HepG2 (cell line): ENCODE measurements at regions not wholly inside any gene's neighbourhood (a gene's known extent, or its start where the extent isn't known, plus 50 kb on each side); places are given as distances from the start of the nearest gene placed in this dataset.

Experiments
- GABPA ChIP-seq, 2 experiments: IDR thresholded peaks; 2 replicates each; pipeline ENCODE4 v1.6.1; 2011 to 2016; ENCODE audit warnings: low read depth in 2 of 2, low read length in 1 of 2, missing biosample characterization in 1 of 2, missing genetic modification characterization in 1 of 2
- JUN ChIP-seq: sonication (generic); formaldehyde crosslinking; IDR thresholded peaks from 2 replicates; pipeline ENCODE4 v1.4.0; 2020; ENCODE audit warnings: mild to moderate bottlenecking, missing genetic modification reagents
- POLR2AphosphoS5 ChIP-seq: IDR thresholded peaks from 2 replicates; pipeline ENCODE4 v1.6.1; 2012; ENCODE audit warnings: low read depth, low read length
- ZBTB20 ChIP-seq: sonication (generic); formaldehyde crosslinking; IDR thresholded peaks from 2 replicates; pipeline ENCODE4 v1.8.1; 2023; ENCODE audit warnings: missing genetic modification reagents, low read depth, mild to moderate bottlenecking, borderline replicate concordance

DNA sequence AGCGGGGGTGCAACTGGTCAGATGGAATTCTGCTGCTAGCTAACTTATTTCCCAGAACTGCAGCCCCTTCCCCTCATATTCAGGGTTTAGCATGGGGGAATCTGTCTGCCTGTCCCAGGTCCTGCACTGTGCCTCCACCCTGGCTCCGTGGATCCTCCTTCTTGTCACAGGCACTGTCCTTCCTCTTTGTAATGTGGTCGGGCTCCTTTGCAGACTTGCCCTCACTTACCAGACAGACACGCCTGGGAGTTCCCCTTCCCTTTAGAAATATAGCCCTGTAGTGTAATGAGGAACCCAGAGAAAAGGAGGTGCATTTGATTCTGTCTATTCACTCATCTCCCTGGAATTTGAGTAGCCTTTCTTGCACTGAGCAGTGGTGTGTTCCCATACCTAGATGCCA is 108.7 kb downstream of the TRIM43 start:
- TF ChIP-seq JUN (CRISPR knock-in tag), result no peak
- no peak for TF ChIP-seq POLR2AphosphoS5
- TF ChIP-seq GABPA (IDR thresholded peaks at IDR 0.05; ENCODE audit: low read depth, low read length), result no peak
- TF ChIP-seq GABPA (CRISPR knock-in tag; IDR thresholded peaks at IDR 0.05; ENCODE audit: low read depth), result no peak
- no peak for TF ChIP-seq ZBTB20
